Epithelial cell of esophagus (primary cell): ENCODE measurements at regions not wholly inside any gene's neighbourhood (a gene's known extent, or its start where the extent isn't known, plus 50 kb on each side); places are given as distances from the start of the nearest gene placed in this dataset.

Experiments
- DNase-seq: peaks from one replicate; pipeline ENCODE4 v3.0.0; 2010; ENCODE audit warnings: low read depth
- H3K4me3 ChIP-seq: 2 replicates; pipeline ENCODE4 v1.5.1; 2011; ENCODE audit warnings: mild to moderate bottlenecking, low read length, control low read depth
- CTCF ChIP-seq: IDR thresholded peaks from 2 replicates; pipeline ENCODE4 v1.5.1; 2011; ENCODE audit warnings: low read depth, mild to moderate bottlenecking, low read length, control low read depth, inconsistent platforms; ENCODE audit not compliant: insufficient read depth; ENCODE audit errors: missing control alignments

- TF ChIP-seq CTCF, result no peak
- DNase-seq, result no peak
- H3K4me3 ChIP-seq, result no peak overlapping the region
Measured at GRCh38 chr13:84973661-84974060, 825.6 kb downstream of the SLITRK6 start.

GRCh38 chr13:84972907-84973306, 826.3 kb downstream of the SLITRK6 start:
- no peak overlapping the region for H3K4me3 ChIP-seq
- no peak for TF ChIP-seq CTCF
- DNase-seq, result no peak

GRCh38 chr13:84962849-84963248, 836.4 kb downstream of the SLITRK6 start:
- H3K4me3 ChIP-seq, result no peak overlapping the region
- no peak for TF ChIP-seq CTCF
- no peak for DNase-seq

- no peak for DNase-seq
- no peak overlapping the region for H3K4me3 ChIP-seq
- TF ChIP-seq CTCF, result no peak
Measured at GRCh38 chr13:84962141-84962750, 837.0 kb downstream of the SLITRK6 start.

- no peak overlapping the region for H3K4me3 ChIP-seq
- DNase-seq, result no peak
- TF ChIP-seq CTCF, result no peak
Measured at GRCh38 chr13:84961023-84961422, 838.2 kb downstream of the SLITRK6 start.

- no peak for DNase-seq
Measured at GRCh38 chr13:84959818-84960217, 839.4 kb downstream of the SLITRK6 start.

More at GRCh38 chr13:84959818-84960217, 839.4 kb downstream of the SLITRK6 start:
- TF ChIP-seq CTCF, result no peak
- H3K4me3 ChIP-seq, result no peak overlapping the region
